GM19438 (cell line): ENCODE measurements at regions not wholly inside any gene's neighbourhood (a gene's known extent, or its start where the extent isn't known, plus 50 kb on each side); places are given as distances from the start of the nearest gene placed in this dataset.
"Not testable (repeated sequence)": the region's sequence is repeated elsewhere in the genome, so short reads cannot be mapped to it uniquely, and the experiment has no call there.

Experiments
- ATAC-seq: cut with Tn5 transposase; IDR thresholded peaks from one replicate; pipeline ENCODE4 v1.9.1; 2021; ENCODE audit warnings: low read depth; ENCODE audit not compliant: unreplicated experiment

DNA sequence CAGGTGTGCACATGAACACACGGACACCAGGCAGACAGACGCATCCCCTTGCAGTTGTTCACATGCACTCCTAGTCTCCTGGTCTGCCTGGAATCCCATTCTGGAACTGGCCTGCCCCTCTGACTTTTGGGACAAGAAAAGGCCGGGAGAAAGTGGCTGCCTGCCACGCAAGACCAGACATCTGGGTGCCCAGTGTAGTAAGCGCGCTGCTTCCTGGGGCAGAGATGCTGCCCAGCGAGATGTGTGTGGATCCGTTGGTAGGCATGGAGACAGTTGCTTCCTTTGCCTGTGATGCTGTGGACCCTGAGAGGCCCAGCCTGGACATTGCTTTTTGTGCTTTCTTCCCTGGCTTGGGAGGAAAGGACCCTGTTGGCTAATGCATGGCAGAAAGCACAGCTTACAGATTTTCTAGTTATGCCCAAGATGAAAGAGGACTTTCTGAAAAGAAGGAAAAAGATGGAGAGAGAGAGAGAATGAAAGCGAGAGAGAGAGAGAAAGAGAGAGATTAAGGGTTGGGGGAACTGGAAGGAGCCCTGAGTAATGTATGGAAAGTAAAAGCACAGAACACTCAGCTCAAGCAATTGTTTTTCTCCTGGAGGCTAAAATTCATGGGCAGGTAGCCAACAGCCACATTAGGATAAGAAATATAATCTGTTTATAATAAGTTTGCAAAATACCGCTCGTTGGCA is 235.3 kb downstream of the BCL2L11 start:
- ATAC-seq: not testable (repeated sequence)

- ATAC-seq: not testable (repeated sequence)
These were observed 235.9 kb downstream of the BCL2L11 start for GRCh38 chr2:111356512-111357031.

- ATAC-seq: not testable (repeated sequence)
These were observed 245.4 kb downstream of the BCL2L11 start for GRCh38 chr2:111365986-111366640.

DNA sequence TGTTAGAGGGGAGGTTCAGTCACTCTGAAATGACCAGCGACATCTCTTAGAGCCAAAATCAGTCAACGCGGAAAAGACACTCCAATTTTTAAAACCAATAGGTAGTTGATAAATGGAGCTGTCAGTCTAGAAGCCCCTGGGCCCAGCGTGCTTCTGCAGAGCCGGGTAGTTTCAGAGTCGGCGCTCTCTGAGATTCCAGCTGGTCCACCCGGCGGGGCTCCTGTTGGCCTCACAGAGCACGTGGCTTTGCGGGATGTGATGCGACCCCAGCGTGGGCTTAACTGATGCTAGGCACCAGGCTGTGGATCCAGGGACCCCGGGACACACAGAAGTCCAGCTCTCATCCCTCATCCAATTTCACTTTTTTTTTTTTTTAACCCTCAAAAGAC is 245.9 kb downstream of the BCL2L11 start:
- not testable (repeated sequence) for ATAC-seq

GRCh38 chr2:111367080-111367479 is 246.4 kb downstream of the BCL2L11 start:
- not testable (repeated sequence) for ATAC-seq

DNA sequence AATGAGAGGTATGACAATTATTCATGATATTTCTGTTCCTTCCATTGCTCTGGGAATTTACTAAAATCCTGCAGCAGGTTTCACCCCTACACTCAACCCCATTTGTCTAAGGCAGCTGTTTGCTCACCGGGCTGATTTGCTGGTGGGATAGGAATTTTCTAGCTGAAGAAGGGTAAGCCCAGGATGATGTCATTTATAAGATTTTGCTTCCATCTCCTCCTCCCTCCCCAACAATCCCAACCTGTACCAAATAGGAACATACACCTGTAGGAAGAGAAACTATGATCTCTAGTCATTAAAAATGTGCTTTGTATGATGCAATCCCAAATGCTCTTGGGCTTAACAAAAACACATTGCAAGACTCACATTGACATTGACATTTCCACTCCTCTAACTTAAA is 247.2 kb downstream of the BCL2L11 start:
- ATAC-seq: not testable (repeated sequence)

GRCh38 chr2:111368288-111368687 is 247.6 kb downstream of the BCL2L11 start:
- not testable (repeated sequence) for ATAC-seq

GRCh38 chr2:111373060-111373459 is 252.3 kb downstream of the BCL2L11 start:
- not testable (repeated sequence) for ATAC-seq

GRCh38 chr2:111373989-111374388 is 253.3 kb downstream of the BCL2L11 start:
- ATAC-seq: not testable (repeated sequence)

DNA sequence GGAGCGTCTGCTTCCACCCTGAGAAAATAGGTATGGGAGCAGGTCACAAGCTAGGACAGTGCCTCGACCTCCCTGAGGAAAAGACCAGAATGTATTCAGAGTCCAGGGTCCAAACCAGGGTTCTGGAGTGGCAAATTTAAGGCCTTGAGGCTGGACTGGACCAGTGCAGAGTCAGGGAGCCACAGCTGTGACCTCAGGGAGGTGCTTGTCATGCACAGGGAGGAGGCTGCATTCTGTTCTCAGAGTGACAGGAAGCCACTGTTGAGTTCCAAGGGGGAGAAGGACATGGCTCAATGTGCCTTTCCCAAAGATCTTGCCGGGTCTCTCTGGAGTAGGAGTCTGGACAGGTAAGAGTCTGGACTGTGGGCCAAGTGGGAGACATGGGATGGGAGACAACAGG is 254.0 kb downstream of the BCL2L11 start:
- ATAC-seq: not testable (repeated sequence)

- not testable (repeated sequence) for ATAC-seq
These were observed 254.7 kb downstream of the BCL2L11 start for GRCh38 chr2:111375320-111375883.

DNA sequence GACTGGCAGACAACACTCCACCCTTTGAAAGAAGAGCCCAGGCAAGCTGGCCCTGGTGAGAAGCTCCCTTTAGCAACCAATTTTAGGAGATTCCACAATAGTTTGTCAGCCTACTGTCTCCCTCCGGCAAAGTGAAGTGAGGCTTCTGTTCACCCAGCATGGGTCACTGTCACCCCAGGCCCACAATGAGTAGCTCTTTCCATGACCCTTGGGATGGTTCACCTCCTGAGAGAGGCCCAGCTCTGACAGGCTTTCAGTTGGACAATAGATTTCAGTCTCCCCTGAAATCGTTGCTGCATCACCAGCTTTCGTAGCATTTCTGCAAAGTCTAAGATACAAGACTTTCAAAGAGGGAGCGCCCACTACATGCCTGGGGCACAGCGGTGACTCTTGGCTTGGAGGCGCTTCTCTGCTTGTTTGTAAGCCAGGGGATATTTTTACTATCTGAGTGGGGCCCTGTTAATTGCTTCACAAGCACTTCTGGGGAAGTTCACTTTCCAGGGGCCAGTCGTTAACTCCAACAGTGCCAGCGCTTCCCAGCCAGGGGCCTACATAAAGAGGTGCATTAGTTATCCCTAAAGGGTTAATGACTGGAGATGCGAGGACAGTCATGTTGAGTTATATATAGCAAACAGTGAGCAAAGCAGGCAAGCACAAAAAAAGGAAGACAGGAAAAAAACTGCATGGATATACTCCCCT is 255.7 kb downstream of the BCL2L11 start:
- ATAC-seq: not testable (repeated sequence)

DNA sequence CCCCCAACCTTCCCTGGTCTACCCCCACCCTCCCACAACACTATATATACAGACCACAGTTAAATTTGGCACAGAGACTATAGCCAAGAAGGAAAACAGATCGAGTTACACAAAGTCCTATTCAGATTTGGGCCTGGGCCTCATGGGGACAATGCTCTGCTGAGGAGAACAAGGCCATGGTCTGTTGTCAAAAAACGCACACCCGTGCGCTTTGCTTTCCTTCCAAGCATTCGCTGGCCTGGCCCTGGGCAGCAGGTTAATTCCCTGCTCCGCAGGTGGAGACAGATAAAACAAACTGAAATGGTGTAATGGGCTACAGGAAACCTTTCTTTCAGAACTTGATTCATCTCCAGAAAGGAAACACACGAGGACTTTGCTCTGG is 256.2 kb downstream of the BCL2L11 start:
- ATAC-seq: not testable (repeated sequence)

- ATAC-seq: not testable (repeated sequence)
These were observed 256.8 kb downstream of the BCL2L11 start for GRCh38 chr2:111377386-111377959.

- not testable (repeated sequence) for ATAC-seq
These were observed 257.6 kb downstream of the BCL2L11 start for GRCh38 chr2:111378348-111378747.

DNA sequence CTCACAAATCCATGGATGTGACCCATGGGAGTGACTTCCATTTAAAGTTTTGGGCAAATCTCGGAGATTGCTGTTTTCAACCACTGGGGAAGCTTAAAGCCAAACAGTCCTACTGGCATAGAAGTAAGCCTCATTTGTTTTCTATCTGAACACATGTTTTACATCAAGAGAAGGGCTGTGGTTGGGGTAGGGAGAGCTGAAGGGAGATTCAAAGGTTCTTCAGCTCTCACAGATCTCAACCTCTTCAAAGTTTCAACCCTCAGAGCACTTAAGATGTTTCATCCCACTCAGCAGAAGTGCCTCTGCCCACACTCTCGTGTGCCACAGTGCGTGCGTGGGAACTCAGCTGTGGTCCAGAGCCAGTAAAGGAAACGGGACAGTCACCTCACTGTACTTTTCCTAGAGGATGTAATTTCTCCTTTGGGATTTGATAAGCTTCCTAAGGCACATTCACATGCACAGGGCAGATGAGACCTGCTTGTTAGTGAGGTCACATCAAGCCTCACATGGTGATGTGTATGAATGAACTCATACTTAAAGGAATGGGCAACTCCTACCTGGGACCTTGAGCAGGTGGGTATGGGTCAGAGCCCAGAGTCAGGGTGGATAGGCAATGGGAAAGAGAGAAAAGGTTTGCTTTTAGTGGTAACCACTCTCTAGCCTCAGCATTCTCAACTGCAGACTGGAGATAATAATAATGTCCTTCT is 260.2 kb downstream of the BCL2L11 start:
- ATAC-seq: not testable (repeated sequence)

GRCh38 chr2:111381530-111382306 is 261.0 kb downstream of the BCL2L11 start:
- ATAC-seq: not testable (repeated sequence)

DNA sequence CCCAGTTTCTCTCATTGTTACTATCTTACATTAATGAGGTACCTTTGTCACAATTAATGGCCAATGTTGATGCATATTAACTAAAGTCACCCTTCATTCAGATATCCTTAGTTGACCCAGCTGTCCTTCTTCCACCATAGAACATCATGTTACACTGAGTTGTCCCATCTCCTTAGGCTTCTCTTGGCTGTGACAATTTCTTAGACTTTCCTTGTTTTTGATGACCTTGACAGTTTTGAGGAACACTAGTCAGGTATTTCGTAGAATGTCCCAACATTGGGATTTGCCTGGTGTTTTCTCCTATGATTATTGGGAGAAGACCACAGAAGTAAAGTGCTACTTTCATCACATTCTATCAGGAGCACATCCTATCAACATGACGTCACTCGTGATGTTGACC is 261.8 kb downstream of the BCL2L11 start:
- not testable (repeated sequence) for ATAC-seq

GRCh38 chr2:111383311-111383710 is 262.6 kb downstream of the BCL2L11 start:
- not testable (repeated sequence) for ATAC-seq
